Endothelial cell of umbilical vein (primary cell): ENCODE measurements at regions not wholly inside any gene's neighbourhood (a gene's known extent, or its start where the extent isn't known, plus 50 kb on each side); places are given as distances from the start of the nearest gene placed in this dataset.

ENCODE experiments used
- BruUV-seq: library from RNA; stranded (reverse); fragments of 400-500 nt; replicated peaks from 2 replicates; lab custom pipeline; 2021; lab: Mats Ljungman, UMichigan
- CTCF ChIA-PET: fragments of 300-600, 350-600 bp; sonication (Branson Sonifier 250); formaldehyde crosslinking; loops from one replicate; lab custom pipeline; 2021; ENCODE audit warnings: antibody characterized with exemption, inconsistent platforms; lab: Charles Lee
- POLR2A ChIA-PET: fragments of 300-600, 350-600 bp; sonication (Branson Sonifier 250); formaldehyde crosslinking; loops from one replicate; lab custom pipeline; 2021; ENCODE audit warnings: antibody characterized with exemption, inconsistent platforms; lab: Charles Lee
- DNase-seq: peaks from one replicate; pipeline ENCODE4 v3.0.0-alpha.2; 2011; ENCODE audit warnings: low read depth, low spot score
- FAIRE-seq: peaks from 2 replicates; lab custom pipeline; 2011; peaks lifted over from hg19 to GRCh38; lab: Jason Lieb, UNC
- H2AFZ ChIP-seq: 2 replicates; pipeline ENCODE4 v1.6.0; 2012; ENCODE audit warnings: low read depth, low read length, control low read depth, inconsistent platforms
- H3K27ac ChIP-seq: 2 replicates; pipeline ENCODE4 v1.5.1; 2011; ENCODE audit warnings: low read depth, mild to moderate bottlenecking, control low read depth, low read length, moderate library complexity; ENCODE audit not compliant: insufficient read depth
- H3K27me3 ChIP-seq, 2 experiments: 2 replicates each; pipeline versions ENCODE4 v1.6.0 to v1.6.1; 2011; ENCODE audit warnings: low read length in 2 of 2, mixed read lengths in 1 of 2; ENCODE audit not compliant: control insufficient read depth in 2 of 2, insufficient read depth in 2 of 2
- H3K36me3 ChIP-seq, 2 experiments: 2 replicates in 1 of 2; 3 replicates in 1 of 2; pipeline ENCODE4 v1.5.1; 2011; ENCODE audit warnings: low read length in 2 of 2, mild to moderate bottlenecking in 1 of 2, moderate library complexity in 1 of 2; ENCODE audit not compliant: control insufficient read depth in 2 of 2, insufficient read depth in 2 of 2; ENCODE audit errors: extremely low read depth in 1 of 2
- H3K4me1 ChIP-seq: 3 replicates; pipeline ENCODE4 v1.5.1; 2011; ENCODE audit warnings: mild to moderate bottlenecking, low read length; ENCODE audit not compliant: control insufficient read depth, insufficient read depth; ENCODE audit errors: extremely low read depth
- H3K4me2 ChIP-seq: 2 replicates; pipeline ENCODE4 v1.6.1; 2011; ENCODE audit warnings: low read length, control low read depth, mixed read lengths; ENCODE audit not compliant: insufficient read depth
- H3K4me3 ChIP-seq, 3 experiments: fragments of 200-600 bp in 1 of 3; sonication (generic), shearing (Covaris generic) in 1 of 3; replicated peaks in 1 of 3; 2 replicates each; pipeline ENCODE4 v1.5.1; 2011 to 2016; ENCODE audit warnings: control low read depth in 3 of 3, low read length in 3 of 3, mild to moderate bottlenecking in 2 of 3, inconsistent platforms in 1 of 3, low read depth in 1 of 3, moderate library complexity in 1 of 3; ENCODE audit not compliant: insufficient read depth in 1 of 3
- H3K79me2 ChIP-seq: 2 replicates; pipeline ENCODE4 v1.6.0; 2012; ENCODE audit warnings: low read length, inconsistent platforms; ENCODE audit not compliant: control insufficient read depth, insufficient read depth
- H3K9ac ChIP-seq: replicated peaks from 2 replicates; pipeline ENCODE3; 2011; ENCODE audit warnings: low read length, control low read depth; ENCODE audit not compliant: insufficient read depth; ENCODE audit errors: extremely low read depth
- H3K9me1 ChIP-seq: replicated peaks from 3 replicates; pipeline ENCODE4 v1.6.0; 2011; ENCODE audit warnings: mild to moderate bottlenecking, low read length; ENCODE audit not compliant: control insufficient read depth, insufficient read depth; ENCODE audit errors: extremely low read depth
- H3K9me3 ChIP-seq: replicated peaks from 2 replicates; pipeline ENCODE4 v1.5.1; 2012; ENCODE audit warnings: low read length, inconsistent platforms; ENCODE audit not compliant: control insufficient read depth, insufficient read depth
- H4K20me1 ChIP-seq: replicated peaks from 2 replicates; pipeline ENCODE3; 2011; ENCODE audit warnings: mild to moderate bottlenecking, low read length; ENCODE audit not compliant: control insufficient read depth, insufficient read depth; ENCODE audit errors: extremely low read depth
- EZH2 ChIP-seq: IDR thresholded peaks from 2 replicates; pipeline ENCODE4 v1.6.1; 2012; ENCODE audit warnings: borderline replicate concordance, low read depth, mild to moderate bottlenecking, moderate library complexity, low read length, inconsistent platforms; ENCODE audit not compliant: severe bottlenecking
- FOS ChIP-seq: IDR thresholded peaks from 2 replicates; pipeline ENCODE4 v1.6.1; 2011; ENCODE audit warnings: mild to moderate bottlenecking, low read length, moderate library complexity, borderline replicate concordance; ENCODE audit not compliant: insufficient read depth
- GATA2 ChIP-seq: IDR thresholded peaks from 2 replicates; pipeline ENCODE4 v1.7.0; 2011; ENCODE audit warnings: low read depth, mild to moderate bottlenecking, moderate library complexity, mixed read lengths, low read length; ENCODE audit not compliant: insufficient read length, insufficient read depth
- JUN ChIP-seq: IDR thresholded peaks from 2 replicates; pipeline ENCODE4 v1.6.1; 2011; ENCODE audit warnings: borderline replicate concordance, low read depth; ENCODE audit not compliant: insufficient read length, insufficient read depth
- MYC ChIP-seq: IDR thresholded peaks from one replicate; pipeline ENCODE4 v1.6.1; 2011; ENCODE audit warnings: mild to moderate bottlenecking, low read depth, low read length
- POLR2A ChIP-seq: IDR thresholded peaks from 2 replicates; pipeline ENCODE4 v1.6.1; 2012; ENCODE audit warnings: low read depth, mild to moderate bottlenecking, control low read depth, low read length
- POLR2AphosphoS5 ChIP-seq: IDR thresholded peaks from 2 replicates; pipeline ENCODE4 v1.6.1; 2012; ENCODE audit warnings: low read depth, mild to moderate bottlenecking, control low read depth, low read length, moderate library complexity; ENCODE audit not compliant: insufficient read depth
- dilution Hi-C: fragments of 300-500 bp; cut with MboI; formaldehyde crosslinking; loops from one replicate; pipeline ENCODE4 v1.15.0; 2019; ENCODE audit warnings: low sequenced_read_pairs; ENCODE audit not compliant: extremely low pct_ligation_motif_present
- intact Hi-C: fragments of 100-400 bp; cut with micrococcal nuclease; formaldehyde crosslinking; loops from one replicate; pipeline ENCODE4 v1.10.0; 2022
- TF ChIP-seq, protein P1 (sequence below), 2 donors: IDR thresholded peaks; 1 replicate in 1 of 2; 2 replicates in 1 of 2; pipeline ENCODE4 v1.5.1; 2011; ENCODE audit warnings: low read length in 2 of 2, mild to moderate bottlenecking in 2 of 2, moderate library complexity in 2 of 2, control low read depth in 1 of 2, inconsistent platforms in 1 of 2, low read depth in 1 of 2; ENCODE audit not compliant: insufficient read depth in 1 of 2; ENCODE audit errors: extremely low read depth in 1 of 2
- TF ChIP-seq, protein P2 (sequence below): IDR thresholded peaks from 2 replicates; pipeline ENCODE4 v1.6.1; 2011; ENCODE audit not compliant: insufficient read depth, insufficient read length

DNA sequence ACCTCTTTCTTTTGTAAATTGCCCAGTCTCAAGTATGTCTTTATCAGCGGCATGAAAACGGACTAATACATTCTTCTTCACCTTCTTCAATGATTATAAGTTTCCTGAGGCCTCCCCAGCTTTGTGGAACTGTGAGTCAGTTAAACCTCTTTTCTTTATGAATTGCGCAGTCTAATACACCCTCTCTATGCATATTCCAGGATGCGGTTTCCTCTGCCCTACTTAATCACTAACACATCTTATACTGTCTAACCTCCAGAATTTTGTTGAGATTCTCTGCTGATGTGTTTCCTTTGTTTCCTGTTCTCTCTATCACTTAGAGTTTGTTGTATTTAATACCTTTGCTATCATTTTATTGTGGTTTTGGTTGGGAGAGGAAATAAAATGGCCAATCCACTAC is 145.4 kb downstream of the AEBP2 start:
- H2AFZ ChIP-seq: no peak overlapping the region
- no peak for FAIRE-seq
- TF ChIP-seq GATA2: no peak
- TF ChIP-seq, protein P1, sequence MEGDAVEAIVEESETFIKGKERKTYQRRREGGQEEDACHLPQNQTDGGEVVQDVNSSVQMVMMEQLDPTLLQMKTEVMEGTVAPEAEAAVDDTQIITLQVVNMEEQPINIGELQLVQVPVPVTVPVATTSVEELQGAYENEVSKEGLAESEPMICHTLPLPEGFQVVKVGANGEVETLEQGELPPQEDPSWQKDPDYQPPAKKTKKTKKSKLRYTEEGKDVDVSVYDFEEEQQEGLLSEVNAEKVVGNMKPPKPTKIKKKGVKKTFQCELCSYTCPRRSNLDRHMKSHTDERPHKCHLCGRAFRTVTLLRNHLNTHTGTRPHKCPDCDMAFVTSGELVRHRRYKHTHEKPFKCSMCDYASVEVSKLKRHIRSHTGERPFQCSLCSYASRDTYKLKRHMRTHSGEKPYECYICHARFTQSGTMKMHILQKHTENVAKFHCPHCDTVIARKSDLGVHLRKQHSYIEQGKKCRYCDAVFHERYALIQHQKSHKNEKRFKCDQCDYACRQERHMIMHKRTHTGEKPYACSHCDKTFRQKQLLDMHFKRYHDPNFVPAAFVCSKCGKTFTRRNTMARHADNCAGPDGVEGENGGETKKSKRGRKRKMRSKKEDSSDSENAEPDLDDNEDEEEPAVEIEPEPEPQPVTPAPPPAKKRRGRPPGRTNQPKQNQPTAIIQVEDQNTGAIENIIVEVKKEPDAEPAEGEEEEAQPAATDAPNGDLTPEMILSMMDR (IDR thresholded peaks at IDR 0.05; ENCODE audit: extremely low read depth in 1 of 2, insufficient read depth in 1 of 2, low read depth in 1 of 2, low read length in 2 of 2): no peak
- no peak for TF ChIP-seq MYC
- no peak for TF ChIP-seq POLR2AphosphoS5
- no peak for TF ChIP-seq FOS
- no peak for TF ChIP-seq JUN
- TF ChIP-seq, protein P2, sequence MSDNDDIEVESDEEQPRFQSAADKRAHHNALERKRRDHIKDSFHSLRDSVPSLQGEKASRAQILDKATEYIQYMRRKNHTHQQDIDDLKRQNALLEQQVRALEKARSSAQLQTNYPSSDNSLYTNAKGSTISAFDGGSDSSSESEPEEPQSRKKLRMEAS: no peak
- no peak for TF ChIP-seq POLR2A
- TF ChIP-seq EZH2: no peak
- H4K20me1 ChIP-seq: no peaks in the 10 kb centered on the region
- no peaks in the 10 kb centered on the region for H3K4me1 ChIP-seq
- H3K4me2 ChIP-seq: no peak overlapping the region
- H3K79me2 ChIP-seq: no peaks in the 10 kb centered on the region
- CTCF ChIA-PET: interaction anchor here (1.3 kb wide), 1 partner anchor 10 kb away, joined by 3 read pairs; no protein-coding TSS in a partner anchor
- intact Hi-C loops: no loop called here
- H3K4me3 ChIP-seq: no peak overlapping the region
- no peaks in the 10 kb centered on the region for H3K36me3 ChIP-seq
- H3K27ac ChIP-seq: no peak overlapping the region
- H3K9ac ChIP-seq: no peak overlapping the region
- H3K9me1 ChIP-seq: no peaks in the 10 kb centered on the region
- dilution Hi-C loops: no loop called here
- no TSS peak for BruUV-seq
- POLR2A ChIA-PET: no interaction called here
- no peak for DNase-seq
- H3K9me3 ChIP-seq: peaks cover 3% of the 10 kb centered on the region
- H3K27me3 ChIP-seq: no peaks in the 10 kb centered on the region
